Neuronal stem cell (in vitro differentiated cells): ENCODE measurements at regions not wholly inside any gene's neighbourhood (a gene's known extent, or its start where the extent isn't known, plus 50 kb on each side); places are given as distances from the start of the nearest gene placed in this dataset.

Experiments
- DNase-seq: peaks from one replicate; pipeline ENCODE4 v3.0.0-alpha.2; 2013; ENCODE audit warnings: low spot score
- H2AFZ ChIP-seq: one replicate; pipeline ENCODE4 v1.6.1; 2013; ENCODE audit warnings: mild to moderate bottlenecking, low read length, inconsistent platforms
- H2AK5ac ChIP-seq: 2 replicates; pipeline ENCODE4 v1.6.1; 2013; ENCODE audit warnings: low read depth, mild to moderate bottlenecking, inconsistent platforms, low read length, moderate library complexity, mixed read lengths
- H2BK120ac ChIP-seq: 2 replicates; pipeline ENCODE4 v1.6.1; 2013; ENCODE audit warnings: low read depth, mild to moderate bottlenecking, inconsistent platforms, low read length, moderate library complexity, mixed read lengths
- H2BK12ac ChIP-seq: one replicate; pipeline ENCODE4 v1.6.1; 2013; ENCODE audit warnings: low read length, inconsistent platforms
- H2BK15ac ChIP-seq: 2 replicates; pipeline ENCODE4 v1.6.1; 2013; ENCODE audit warnings: mild to moderate bottlenecking, low read length, inconsistent platforms, mixed read lengths
- H2BK5ac ChIP-seq: one replicate; pipeline ENCODE4 v1.6.1; 2013; ENCODE audit warnings: inconsistent platforms, mild to moderate bottlenecking, low read length, moderate library complexity
- H3K14ac ChIP-seq: one replicate; pipeline ENCODE4 v1.6.1; 2013; ENCODE audit warnings: low read length, inconsistent platforms
- H3K18ac ChIP-seq: 2 replicates; pipeline ENCODE4 v1.6.1; 2013; ENCODE audit warnings: low read length, inconsistent platforms
- H3K23ac ChIP-seq: 2 replicates; pipeline ENCODE4 v1.6.1; 2013; ENCODE audit warnings: low read depth, mild to moderate bottlenecking, mixed read lengths, low read length, inconsistent platforms; ENCODE audit not compliant: poor library complexity
- H3K27ac ChIP-seq: replicated peaks from 3 replicates; pipeline ENCODE4 v1.5.1; 2013; ENCODE audit warnings: low read length, inconsistent platforms
- H3K27me3 ChIP-seq, 3 experiments: 2 replicates each; pipeline ENCODE4 v1.6.1; 2013; ENCODE audit warnings: low read length in 3 of 3, mild to moderate bottlenecking in 2 of 3, inconsistent platforms in 1 of 3, low read depth in 1 of 3, mixed read lengths in 1 of 3, moderate library complexity in 1 of 3; ENCODE audit not compliant: control insufficient read depth in 3 of 3, insufficient read depth in 3 of 3
- H3K36me3 ChIP-seq, 2 donors: replicated peaks in 1 of 2; 2 replicates each; pipeline ENCODE4 v1.6.1; 2013; ENCODE audit warnings: low read length in 2 of 2; ENCODE audit not compliant: control insufficient read depth in 2 of 2, insufficient read depth in 2 of 2
- H3K4ac ChIP-seq: 2 replicates; pipeline ENCODE4 v1.6.1; 2013; ENCODE audit warnings: inconsistent platforms, mild to moderate bottlenecking, low read length, moderate library complexity
- H3K4me1 ChIP-seq, 2 donors: 1 replicate in 1 of 2; 2 replicates in 1 of 2; pipeline ENCODE4 v1.6.1; 2013; ENCODE audit warnings: low read length in 2 of 2, low read depth in 1 of 2; ENCODE audit not compliant: control insufficient read depth in 2 of 2, insufficient read depth in 1 of 2
- H3K4me2 ChIP-seq: one replicate; pipeline ENCODE4 v1.6.1; 2013; ENCODE audit warnings: mild to moderate bottlenecking, low read length, inconsistent platforms; ENCODE audit not compliant: insufficient read depth, poor library complexity, severe bottlenecking
- H3K4me3 ChIP-seq, 2 donors: 2 replicates each; pipeline ENCODE4 v1.5.1; 2013; ENCODE audit warnings: low read length in 2 of 2, mild to moderate bottlenecking in 2 of 2, inconsistent platforms in 1 of 2, moderate library complexity in 1 of 2
- H3K79me1 ChIP-seq: one replicate; pipeline ENCODE4 v1.6.1; 2013; ENCODE audit warnings: low read depth, mild to moderate bottlenecking, inconsistent platforms, low read length, moderate library complexity
- H3K9ac ChIP-seq: one replicate; pipeline ENCODE4 v1.6.1; 2013; ENCODE audit warnings: mild to moderate bottlenecking, low read depth, low read length, inconsistent platforms; ENCODE audit not compliant: poor library complexity
- H3K9me3 ChIP-seq, 2 donors: replicated peaks in 1 of 2; 2 replicates each; pipeline versions ENCODE3 to v1.6.1; 2013; ENCODE audit warnings: low read length in 2 of 2, mild to moderate bottlenecking in 2 of 2, inconsistent platforms in 1 of 2, low read depth in 1 of 2, mixed read lengths in 1 of 2, moderate library complexity in 1 of 2; ENCODE audit not compliant: control insufficient read depth in 2 of 2, insufficient read depth in 1 of 2
- H4K8ac ChIP-seq: one replicate; pipeline ENCODE4 v1.6.1; 2013; ENCODE audit warnings: low read depth, mild to moderate bottlenecking, inconsistent platforms, low read length, moderate library complexity
- H4K91ac ChIP-seq: one replicate; pipeline ENCODE4 v1.6.1; 2013; ENCODE audit warnings: low read length, low read depth, mild to moderate bottlenecking, inconsistent platforms; ENCODE audit not compliant: poor library complexity
- WGBS, 2 donors: extraction: QIAGEN DNeasy Blood & Tissue Kit; methylation state at CpG; one replicate each; pipeline ENCODE4 v1.1.7; 2013; ENCODE audit warnings: missing lambda C conversion rate in 2 of 2, mixed read lengths in 1 of 2; ENCODE audit not compliant: insufficient read length in 2 of 2, insufficient replicate concordance in 1 of 2; ENCODE audit errors: extremely low coverage in 2 of 2; 5-methylcytosine and 5-hydroxymethylcytosine counted together

DNA sequence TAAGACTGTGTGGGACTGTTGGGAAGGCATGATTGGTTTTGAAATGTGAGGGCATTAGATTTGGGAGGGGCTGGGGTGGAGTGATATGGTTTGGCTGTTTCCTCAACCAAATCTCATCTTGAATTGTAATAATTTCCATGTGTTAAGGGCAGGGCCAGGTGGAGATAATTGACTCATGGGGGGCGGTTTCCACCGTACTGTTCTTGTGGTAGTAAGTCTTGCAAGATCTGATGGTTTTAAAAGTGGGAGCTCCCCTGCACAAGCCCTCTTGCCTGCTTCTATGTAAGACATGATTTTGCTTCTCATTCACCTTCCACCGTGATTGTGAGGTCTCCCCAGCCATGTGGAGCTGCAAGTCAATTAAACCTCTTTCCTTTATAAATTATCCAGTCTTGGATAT lies 76.6 kb upstream of the PPFIA2 start:
- Histone ChIP-seq H3K4ac (no peak overlapping the region), H3K4me1 (no peaks in the 10 kb centered on the region), H4K91ac (no peak overlapping the region), H3K14ac (no peak overlapping the region), H2BK5ac (no peak overlapping the region), H2BK120ac (no peak overlapping the region), H3K27me3 (no peaks in the 10 kb centered on the region), H3K4me3 (no peak overlapping the region), H3K9me3 (no peaks in the 10 kb centered on the region), H3K18ac (no peak overlapping the region), H3K23ac (no peak overlapping the region), H2BK12ac (no peak overlapping the region), H4K8ac (no peak overlapping the region), H2AFZ (no peak overlapping the region), H2AK5ac (no peak overlapping the region), H3K27ac (no peak overlapping the region), H2BK15ac (no peak overlapping the region), H3K9ac (no peak overlapping the region), H3K79me1 (no peaks in the 10 kb centered on the region), H3K36me3 (no peaks in the 10 kb centered on the region), H3K4me2 (no peak overlapping the region)
- DNase-seq: no peak
- whole genome bisulfite sequencing, 2 donors: no CpG with 5 or more reads among the region's 3 CpGs

DNA sequence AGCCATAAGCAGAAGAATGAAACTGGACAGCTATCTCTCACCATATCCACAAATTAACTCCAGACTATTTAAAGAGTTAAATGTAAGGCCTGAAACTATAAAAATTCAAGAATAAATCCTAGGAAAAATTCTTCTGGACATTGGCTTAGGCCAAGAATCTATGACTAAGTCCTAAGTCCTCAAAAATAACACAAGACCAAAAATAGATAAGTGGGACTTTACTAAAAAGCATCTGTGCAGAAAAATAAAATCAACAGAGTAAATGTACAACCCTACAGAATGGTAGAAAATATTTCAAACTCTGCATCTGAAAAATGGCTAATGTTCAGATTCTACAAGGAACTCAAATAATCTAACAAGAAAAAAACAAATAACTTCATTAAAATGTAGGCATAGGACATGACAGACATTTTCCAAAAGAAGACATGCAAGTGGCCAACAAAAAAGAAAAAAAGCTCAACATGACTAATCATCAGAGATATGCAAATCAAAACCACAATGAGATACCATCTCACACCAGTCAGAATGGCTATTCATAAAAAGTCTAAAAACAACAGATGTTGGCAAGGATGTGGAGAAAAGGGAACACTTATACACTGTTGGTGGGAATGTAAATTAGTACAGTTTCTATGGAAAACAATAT lies 61.0 kb upstream of the PPFIA2 start:
- Histone ChIP-seq H2AFZ (no peak overlapping the region), H3K14ac (no peak overlapping the region), H3K4me3 (no peak overlapping the region), H2BK15ac (no peak overlapping the region), H3K18ac (no peak overlapping the region), H3K36me3 (no peaks in the 10 kb centered on the region), H3K9me3 (no peaks in the 10 kb centered on the region), H4K8ac (no peak overlapping the region), H3K23ac (no peak overlapping the region), H2BK120ac (no peak overlapping the region), H2BK5ac (no peak overlapping the region), H2AK5ac (no peak overlapping the region), H3K9ac (no peak overlapping the region), H3K4ac (no peak overlapping the region), H4K91ac (no peak overlapping the region), H3K27me3 (no peaks in the 10 kb centered on the region), H2BK12ac (no peak overlapping the region), H3K4me1 (no peaks in the 10 kb centered on the region), H3K4me2 (no peak overlapping the region), H3K27ac (no peak overlapping the region), H3K79me1 (no peaks in the 10 kb centered on the region)
- no peak for DNase-seq

DNA sequence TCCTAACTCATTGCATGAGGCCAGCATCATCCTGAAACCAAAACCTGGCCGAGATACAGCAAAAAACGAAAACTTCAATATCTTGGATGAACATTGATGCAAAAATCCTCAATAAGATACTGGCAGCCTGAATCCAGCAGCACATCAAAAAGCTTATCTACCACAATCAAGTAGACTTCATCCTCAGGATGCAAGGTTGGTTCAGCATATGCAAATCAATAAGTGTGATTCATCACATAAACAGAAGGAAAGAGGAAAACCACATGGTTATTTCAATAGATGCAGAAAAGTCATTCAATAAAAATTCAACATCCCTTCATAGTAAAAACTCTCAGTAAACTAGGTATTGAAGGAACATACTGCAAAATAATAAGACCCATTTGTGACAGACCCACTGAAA lies 56.5 kb upstream of the PPFIA2 start:
- H3K36me3 ChIP-seq: no peaks in the 10 kb centered on the region
- no peak overlapping the region for H3K18ac ChIP-seq
- H2BK12ac ChIP-seq: no peak overlapping the region
- H3K4me2 ChIP-seq: no peak overlapping the region
- no peaks in the 10 kb centered on the region for H3K9me3 ChIP-seq
- no peaks in the 10 kb centered on the region for H3K27me3 ChIP-seq
- WGBS, 2 donors: no CpG with 5 or more reads among the region's 2 CpGs
- DNase-seq: no peak
- H3K4me1 ChIP-seq: peaks cover 0 to 1% of the 10 kb centered on the region in 2 donors
- no peak overlapping the region for H2AK5ac ChIP-seq
- no peak overlapping the region for H3K9ac ChIP-seq
- H2AFZ ChIP-seq: no peak overlapping the region
- no peak overlapping the region for H3K4ac ChIP-seq
- no peaks in the 10 kb centered on the region for H3K79me1 ChIP-seq
- H2BK120ac ChIP-seq: no peak overlapping the region
- no peak overlapping the region for H4K8ac ChIP-seq
- no peak overlapping the region for H2BK15ac ChIP-seq
- H3K23ac ChIP-seq: no peak overlapping the region
- no peak overlapping the region for H3K27ac ChIP-seq
- no peak overlapping the region for H3K14ac ChIP-seq
- H2BK5ac ChIP-seq: no peak overlapping the region
- H3K4me3 ChIP-seq: no peak overlapping the region
- no peak overlapping the region for H4K91ac ChIP-seq

DNA sequence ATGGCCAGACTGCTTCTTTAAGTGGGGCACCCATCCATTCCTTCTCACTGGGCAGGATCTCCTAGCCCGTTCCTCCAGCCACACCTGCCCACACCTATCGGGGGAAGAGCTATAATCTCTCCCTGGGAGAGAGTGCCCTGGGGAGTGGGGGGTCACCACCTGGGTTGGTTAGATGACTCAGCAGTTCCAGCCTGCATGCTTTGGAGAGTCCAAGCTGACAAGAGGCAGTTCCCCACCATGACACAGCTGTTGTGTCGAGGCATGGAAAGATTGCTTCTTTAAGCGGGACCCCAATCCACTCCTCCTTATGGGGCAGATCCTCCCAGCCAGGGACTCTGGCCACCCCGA lies 52.6 kb upstream of the PPFIA2 start:
- no CpG with 5 or more reads among the region's 5 CpGs for WGBS, 2 donors

More for the DNA sequence above, 52.6 kb upstream of the PPFIA2 start:
- H3K4ac ChIP-seq: no peak overlapping the region
- no peak overlapping the region for H2AFZ ChIP-seq
- H3K79me1 ChIP-seq: no peaks in the 10 kb centered on the region
- no peak overlapping the region for H3K9ac ChIP-seq
- DNase-seq: no peak
- H2BK5ac ChIP-seq: no peak overlapping the region
- H4K91ac ChIP-seq: no peak overlapping the region
- H2BK15ac ChIP-seq: no peak overlapping the region
- H3K4me2 ChIP-seq: no peak overlapping the region
- no peaks in the 10 kb centered on the region for H3K36me3 ChIP-seq
- no peak overlapping the region for H2BK120ac ChIP-seq
- peak overlapping the region; percentile 58 for H3K18ac ChIP-seq
- H3K9me3 ChIP-seq: no peaks in the 10 kb centered on the region
- H3K4me1 ChIP-seq: peaks cover 0 to 1% of the 10 kb centered on the region in 2 donors
- no peak overlapping the region for H3K27ac ChIP-seq
- H3K14ac ChIP-seq: no peak overlapping the region
- H3K4me3 ChIP-seq: no peak overlapping the region
- no peak overlapping the region for H4K8ac ChIP-seq
- H2AK5ac ChIP-seq: no peak overlapping the region
- no peak overlapping the region for H2BK12ac ChIP-seq
- H3K23ac ChIP-seq: no peak overlapping the region
- no peaks in the 10 kb centered on the region for H3K27me3 ChIP-seq
